Esophagus squamous epithelium (tissue), 5 donors: ENCODE measurements at regions not wholly inside any gene's neighbourhood (a gene's known extent, or its start where the extent isn't known, plus 50 kb on each side); places are given as distances from the start of the nearest gene placed in this dataset.

ENCODE experiments used
- DNase-seq: peaks from one replicate; lab custom pipeline; 2025; lab: John Stamatoyannopoulos, UW
- H3K27ac ChIP-seq, 4 donors: fragments of 200-600 bp; sonication (generic); one replicate each; pipeline ENCODE4 v1.5.1; 2016 to 2019; ENCODE audit warnings: mild to moderate bottlenecking in 1 of 4
- H3K27me3 ChIP-seq, 4 donors: fragments of 200-600 bp; sonication (generic); 1 replicate in 3 of 4; 2 replicates in 1 of 4; pipeline versions ENCODE4 v1.5.1 to v1.6.0; 2017 to 2021; ENCODE audit warnings: antibody characterized with exemption in 1 of 4
- H3K36me3 ChIP-seq, 3 donors: fragments of 200-600 bp; sonication (generic); one replicate each; pipeline ENCODE4 v1.5.1; 2016 to 2019
- H3K4me1 ChIP-seq, 3 donors: fragments of 200-600 bp; sonication (generic); one replicate each; pipeline ENCODE4 v1.5.1; 2017 to 2019
- H3K4me3 ChIP-seq, 4 donors: fragments of 200-600 bp; sonication (generic); 1 replicate in 3 of 4; 2 replicates in 1 of 4; pipeline ENCODE4 v1.5.1; 2016 to 2019; ENCODE audit warnings: mild to moderate bottlenecking in 2 of 4, moderate library complexity in 1 of 4
- H3K9me3 ChIP-seq, 3 donors: fragments of 200-600 bp; sonication (generic); one replicate each; pipeline ENCODE4 v1.5.1; 2016 to 2019
- CTCF ChIP-seq, 6 experiments: fragments of 450-650 bp in 4 of 6; fragments of 200-600 bp in 2 of 6; sonication (generic) in 2 of 6; IDR thresholded peaks; one replicate each; pipeline ENCODE4 v1.5.1; 2016 to 2019; ENCODE audit warnings: antibody characterized with exemption in 6 of 6, mild to moderate bottlenecking in 4 of 6, moderate library complexity in 4 of 6
- POLR2A ChIP-seq, 4 donors: fragments of 450-650 bp; IDR thresholded peaks; one replicate each; pipeline ENCODE4 v1.6.1; 2017; ENCODE audit warnings: antibody characterized with exemption in 4 of 4, mild to moderate bottlenecking in 4 of 4, moderate library complexity in 3 of 4
- WGBS, 2 donors: methylation state at CpG; one replicate each; pipeline ENCODE4 v1.1.5; 2018; 5-methylcytosine and 5-hydroxymethylcytosine counted together
- intact Hi-C: fragments of 100-400 bp; cut with DNase I; formaldehyde crosslinking; loops from one replicate; pipeline ENCODE4 v1.15.0; 2022
- donor health status: DM: yes; HTN: yes; CAD: no.

DNA sequence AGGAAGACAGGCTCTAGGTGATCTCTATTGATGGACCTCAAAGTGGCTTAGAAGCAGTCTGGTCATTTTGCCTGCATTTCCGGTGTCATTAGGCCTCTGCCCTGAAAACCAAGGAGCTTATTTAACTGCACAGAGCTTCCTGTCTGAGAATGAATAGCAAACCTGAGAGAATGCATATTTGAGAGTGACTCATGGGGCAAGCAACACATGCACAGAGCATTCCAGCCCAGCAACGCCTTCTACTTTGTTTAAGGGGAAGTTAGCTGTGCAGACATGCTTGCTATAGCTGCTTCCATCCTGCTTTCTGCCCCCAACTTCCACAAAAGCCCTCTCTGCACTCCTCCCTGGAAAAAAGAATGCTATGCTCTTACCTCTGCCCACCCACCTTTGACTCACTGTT is 232.8 kb downstream of the GRB14 start:
- no peak overlapping the region for H3K27ac ChIP-seq
- H3K9me3 ChIP-seq, result no peaks in the 10 kb centered on the region
- H3K27me3 ChIP-seq, result no peaks in the 10 kb centered on the region
- H3K4me1 ChIP-seq, result peaks cover 0 to 7% (median 0%) of the 10 kb centered on the region in 3 donors
- no peak overlapping the region for H3K4me3 ChIP-seq
- no peak for DNase-seq
- intact Hi-C loops, result no loop called here
- 19 to 27% methylated on average over 2 of the region's 2 CpGs for whole genome bisulfite sequencing, 2 donors
- no peak for TF ChIP-seq CTCF (IDR thresholded peaks at IDR 0.05)
- TF ChIP-seq POLR2A (IDR thresholded peaks at IDR 0.05), result no peak
- H3K36me3 ChIP-seq, result no peaks in the 10 kb centered on the region

GRCh38 chr2:164386231-164386630 is 235.1 kb downstream of the GRB14 start:
- TF ChIP-seq CTCF (IDR thresholded peaks at IDR 0.05), result no peak
- TF ChIP-seq POLR2A (IDR thresholded peaks at IDR 0.05), result no peak

DNA sequence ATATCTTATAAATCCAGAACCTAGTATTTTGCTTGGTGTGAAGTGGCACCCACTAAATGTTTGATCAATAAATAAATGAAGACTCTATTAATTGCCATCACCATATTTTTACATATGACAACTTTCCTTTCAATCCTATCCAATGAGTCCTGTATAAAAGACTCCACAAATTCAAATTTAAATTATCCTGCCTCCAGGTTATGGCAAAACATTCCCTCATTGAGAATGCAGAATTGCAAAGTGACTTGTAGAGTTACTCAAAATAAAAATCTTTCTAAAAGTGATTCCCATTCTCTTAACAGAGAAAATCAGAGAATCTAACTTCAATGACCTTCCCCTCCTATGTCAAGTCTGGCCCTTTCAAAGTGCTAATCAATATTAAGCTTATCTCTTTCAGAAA is 236.8 kb downstream of the GRB14 start:
- H3K9me3 ChIP-seq, result no peaks in the 10 kb centered on the region
- H3K4me1 ChIP-seq, result peaks cover 0 to 7% (median 0%) of the 10 kb centered on the region in 3 donors
- TF ChIP-seq POLR2A (IDR thresholded peaks at IDR 0.05) (no peak), CTCF (IDR thresholded peaks at IDR 0.05) (no peak)
- no peaks in the 10 kb centered on the region for H3K27me3 ChIP-seq
- no peak for DNase-seq
- H3K4me3 ChIP-seq, result no peak overlapping the region
- intact Hi-C loops, result no loop called here
- H3K27ac ChIP-seq, result no peak overlapping the region
- H3K36me3 ChIP-seq, result no peaks in the 10 kb centered on the region

More at GRCh38 chr2:164386231-164386630, 235.1 kb downstream of the GRB14 start:
- Histone ChIP-seq H3K27me3 (no peaks in the 10 kb centered on the region), H3K27ac (no peak overlapping the region), H3K4me3 (no peak overlapping the region), H3K9me3 (no peaks in the 10 kb centered on the region), H3K4me1 (peaks cover 0 to 7% (median 0%) of the 10 kb centered on the region in 3 donors), H3K36me3 (no peaks in the 10 kb centered on the region)
- intact Hi-C loops, result no loop called here
- WGBS, 2 donors, result 91 to 93% methylated on average over 5 of the region's 5 CpGs
- no peak for DNase-seq

DNA sequence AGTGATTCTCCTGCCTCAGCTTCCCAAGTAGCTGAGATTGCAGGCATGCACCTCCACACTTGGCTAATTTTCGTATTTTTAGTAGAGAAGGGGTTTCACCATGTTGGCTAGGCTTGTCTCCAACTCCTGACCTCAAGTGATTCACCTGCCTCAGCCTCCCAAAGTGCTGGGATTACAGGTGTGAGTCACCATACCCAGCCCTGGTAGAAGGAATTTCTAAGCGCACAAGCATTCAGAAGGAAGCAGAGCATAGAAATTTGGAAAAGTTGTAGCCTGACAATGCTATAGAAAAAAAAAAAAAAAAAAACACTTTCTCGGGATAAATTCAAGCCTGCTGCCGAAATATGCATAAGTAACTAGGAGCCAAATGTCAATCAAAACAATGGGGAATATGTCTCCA is 249.4 kb downstream of the GRB14 start:
- Histone ChIP-seq H3K9me3 (peaks cover 0 to 9% (median 0%) of the 10 kb centered on the region in 3 donors), H3K4me3 (no peak overlapping the region), H3K4me1 (peaks cover 0 to 10% (median 0%) of the 10 kb centered on the region in 3 donors), H3K36me3 (no peaks in the 10 kb centered on the region), H3K27me3 (no peaks in the 10 kb centered on the region), H3K27ac (no peak overlapping the region)
- 33 to 79% methylated on average over 3 to 4 of the region's 4 CpGs for WGBS, 2 donors
- no peak for DNase-seq
- TF ChIP-seq CTCF (IDR thresholded peaks at IDR 0.05), result no peak
- TF ChIP-seq POLR2A (IDR thresholded peaks at IDR 0.05), result no peak
- intact Hi-C loops, result no loop called here

GRCh38 chr2:164369366-164369765 is 251.9 kb downstream of the GRB14 start:
- intact Hi-C loops, result no loop called here
- TF ChIP-seq CTCF (IDR thresholded peaks at IDR 0.05) (no peak), POLR2A (IDR thresholded peaks at IDR 0.05) (no peak)
- WGBS, 2 donors, result 27 to 43% methylated on average over 1 of the region's 1 CpG
- Histone ChIP-seq H3K27me3 (no peaks in the 10 kb centered on the region), H3K4me3 (no peak overlapping the region), H3K36me3 (no peaks in the 10 kb centered on the region), H3K9me3 (peaks cover 0 to 9% (median 0%) of the 10 kb centered on the region in 3 donors), H3K4me1 (peaks cover 0 to 10% (median 0%) of the 10 kb centered on the region in 3 donors), H3K27ac (no peak overlapping the region)
- DNase-seq, result no peak
